ENCODE measurements at regions not wholly inside any gene's neighbourhood (a gene's known extent, or its start where the extent isn't known, plus 50 kb on each side); places are given as distances from the start of the nearest gene placed in this dataset.

GRCh38 chr7:20021066-20021465 is 196.1 kb downstream of the MACC1 start:
- Histone ChIP-seq H3K27me3 (ENCODE audit: control insufficient read depth, insufficient read depth, low read length) (no peaks in the 10 kb centered on the region), H3K4me3 (ENCODE audit: low read length) (no peak overlapping the region), H3K36me3 (ENCODE audit: control insufficient read depth, insufficient read depth, low read length) (no peaks in the 10 kb centered on the region), H3K27ac (ENCODE audit: low read length) (no peak overlapping the region), H3K9me3 (ENCODE audit: control insufficient read depth, low read depth, low read length) (no peaks in the 10 kb centered on the region), H3K4me1 (ENCODE audit: control insufficient read depth, insufficient read depth, low read length) (no peaks in the 10 kb centered on the region)
- no peak for DNase-seq

DNA sequence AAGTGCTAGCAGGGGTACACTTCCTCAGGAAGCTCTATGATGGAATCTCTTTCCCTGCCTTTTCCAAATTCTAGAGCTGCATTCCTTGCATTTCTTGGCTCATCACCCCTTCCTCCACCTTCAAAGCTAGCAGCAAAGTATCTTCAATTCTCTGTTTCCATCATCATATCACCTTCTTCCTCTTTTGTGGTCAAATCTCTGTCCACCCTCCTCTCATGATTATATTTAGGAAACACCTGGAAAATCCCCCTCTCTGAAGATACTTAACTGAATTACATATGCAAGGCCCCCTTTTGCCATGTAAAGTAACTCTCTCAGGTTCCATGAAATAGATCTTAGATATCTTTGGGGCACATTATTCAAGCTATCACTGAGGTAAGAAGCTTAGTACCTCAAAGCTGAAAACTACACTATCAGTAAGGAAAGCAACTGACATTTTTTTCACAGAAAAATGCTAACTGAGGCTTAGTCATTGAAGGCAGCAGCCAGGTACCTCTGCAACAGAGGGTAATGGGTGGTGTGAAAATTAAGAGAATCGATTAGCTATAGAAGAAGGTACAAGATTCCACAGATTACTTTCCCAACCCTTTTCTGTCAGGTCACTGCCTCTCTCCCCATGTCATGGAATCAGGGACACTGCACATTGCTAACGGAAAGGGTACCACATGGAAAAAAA is 197.3 kb downstream of the MACC1 start:
- no peaks in the 10 kb centered on the region for H3K27me3 ChIP-seq (ENCODE audit: control insufficient read depth, insufficient read depth, low read length)
- no CpG with 5 or more reads among the region's 2 CpGs for WGBS (ENCODE audit: insufficient coverage, low lambda C conversion rate)
- H3K27ac ChIP-seq (ENCODE audit: low read length): no peak overlapping the region
- no peaks in the 10 kb centered on the region for H3K4me1 ChIP-seq (ENCODE audit: control insufficient read depth, insufficient read depth, low read length)
- DNase-seq: no peak
- no peak overlapping the region for H3K4me3 ChIP-seq (ENCODE audit: low read length)
- no peaks in the 10 kb centered on the region for H3K9me3 ChIP-seq (ENCODE audit: control insufficient read depth, low read depth, low read length)
- no peaks in the 10 kb centered on the region for H3K36me3 ChIP-seq (ENCODE audit: control insufficient read depth, insufficient read depth, low read length)

DNA sequence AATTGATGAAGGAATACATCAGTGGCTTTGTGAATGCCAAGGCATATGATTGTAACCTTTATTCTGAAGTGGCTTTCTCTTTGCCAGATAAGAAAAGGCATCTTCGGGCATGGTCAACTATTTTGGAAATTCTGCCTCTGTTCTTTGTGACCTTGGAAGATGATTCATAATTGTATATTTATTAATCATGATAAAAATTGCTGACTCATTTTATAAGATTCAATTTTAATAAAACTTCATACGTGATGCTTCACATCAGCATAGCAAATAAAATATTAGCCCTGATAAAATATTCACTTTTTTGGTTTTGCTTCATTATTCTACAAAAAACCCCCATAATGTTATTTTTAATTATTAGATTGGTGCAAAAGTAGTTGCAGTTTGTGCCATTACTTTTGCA is 200.5 kb downstream of the MACC1 start:
- Histone ChIP-seq H3K4me3 (ENCODE audit: low read length) (no peak overlapping the region), H3K4me1 (ENCODE audit: control insufficient read depth, insufficient read depth, low read length) (no peaks in the 10 kb centered on the region), H3K27me3 (ENCODE audit: control insufficient read depth, insufficient read depth, low read length) (no peaks in the 10 kb centered on the region), H3K36me3 (ENCODE audit: control insufficient read depth, insufficient read depth, low read length) (no peaks in the 10 kb centered on the region), H3K27ac (ENCODE audit: low read length) (no peak overlapping the region), H3K9me3 (ENCODE audit: control insufficient read depth, low read depth, low read length) (no peaks in the 10 kb centered on the region)
- DNase-seq: no peak
- 100% methylated on average over 1 of the region's 2 CpGs for WGBS (ENCODE audit: insufficient coverage, low lambda C conversion rate)

DNA sequence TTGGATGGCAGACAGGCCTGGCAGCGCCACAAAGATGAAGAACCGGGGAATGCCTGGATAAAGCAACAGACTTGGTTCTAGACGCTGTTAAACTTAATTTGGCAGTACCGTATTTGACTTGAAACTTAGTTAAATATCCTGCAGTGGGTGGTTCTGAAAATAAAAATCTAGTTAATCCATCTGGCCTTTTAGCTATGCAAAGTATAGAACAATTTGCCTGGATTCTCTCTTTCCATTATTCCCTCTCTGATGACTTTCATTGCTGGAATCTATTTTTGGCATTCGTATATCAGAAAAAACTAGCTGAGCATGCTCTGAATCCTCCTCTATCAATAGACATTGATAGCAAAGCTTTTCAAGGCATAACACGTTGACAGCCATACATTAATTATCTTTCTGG is 203.6 kb downstream of the MACC1 start:
- H3K9me3 ChIP-seq (ENCODE audit: control insufficient read depth, low read depth, low read length): no peaks in the 10 kb centered on the region
- H3K36me3 ChIP-seq (ENCODE audit: control insufficient read depth, insufficient read depth, low read length): no peaks in the 10 kb centered on the region
- no peaks in the 10 kb centered on the region for H3K4me1 ChIP-seq (ENCODE audit: control insufficient read depth, insufficient read depth, low read length)
- no peak for DNase-seq
- 100% methylated on average over 2 of the region's 6 CpGs for WGBS (ENCODE audit: insufficient coverage, low lambda C conversion rate)
- no peak overlapping the region for H3K27ac ChIP-seq (ENCODE audit: low read length)
- no peak overlapping the region for H3K4me3 ChIP-seq (ENCODE audit: low read length)
- H3K27me3 ChIP-seq (ENCODE audit: control insufficient read depth, insufficient read depth, low read length): no peaks in the 10 kb centered on the region

GRCh38 chr7:20012100-20012499 is 205.1 kb downstream of the MACC1 start:
- H3K9me3 ChIP-seq (ENCODE audit: control insufficient read depth, low read depth, low read length): no peaks in the 10 kb centered on the region
- no peaks in the 10 kb centered on the region for H3K4me1 ChIP-seq (ENCODE audit: control insufficient read depth, insufficient read depth, low read length)
- no peak overlapping the region for H3K27ac ChIP-seq (ENCODE audit: low read length)
- no peaks in the 10 kb centered on the region for H3K36me3 ChIP-seq (ENCODE audit: control insufficient read depth, insufficient read depth, low read length)
- no peaks in the 10 kb centered on the region for H3K27me3 ChIP-seq (ENCODE audit: control insufficient read depth, insufficient read depth, low read length)
- no peak for DNase-seq
- no peak overlapping the region for H3K4me3 ChIP-seq (ENCODE audit: low read length)
- 100% methylated on average over 1 of the region's 2 CpGs for WGBS (ENCODE audit: insufficient coverage, low lambda C conversion rate)

DNA sequence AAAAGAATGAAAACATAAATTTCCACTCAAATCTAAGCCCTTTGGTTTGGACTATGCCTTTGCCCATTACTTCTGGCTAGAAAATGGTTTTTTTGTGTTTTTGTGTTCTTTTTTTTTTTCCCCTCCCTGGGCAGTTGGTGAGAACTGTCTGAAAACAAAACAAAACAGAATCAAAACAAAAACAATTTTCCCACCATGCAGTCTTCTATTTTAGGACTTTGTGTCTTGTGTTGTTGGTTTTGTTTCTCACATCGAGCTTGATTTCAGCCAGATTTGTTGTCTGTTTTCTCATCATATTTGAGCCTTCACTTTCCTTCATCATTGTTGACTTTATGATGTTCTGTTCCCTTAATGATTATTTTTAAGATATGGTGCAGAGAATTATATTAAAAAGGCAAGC is 206.3 kb downstream of the MACC1 start:
- no peaks in the 10 kb centered on the region for H3K36me3 ChIP-seq (ENCODE audit: control insufficient read depth, insufficient read depth, low read length)
- no peak overlapping the region for H3K4me3 ChIP-seq (ENCODE audit: low read length)
- 100% methylated on average over 1 of the region's 1 CpG for WGBS (ENCODE audit: insufficient coverage, low lambda C conversion rate)
- H3K27ac ChIP-seq (ENCODE audit: low read length): no peak overlapping the region
- no peaks in the 10 kb centered on the region for H3K9me3 ChIP-seq (ENCODE audit: control insufficient read depth, low read depth, low read length)
- H3K27me3 ChIP-seq (ENCODE audit: control insufficient read depth, insufficient read depth, low read length): no peaks in the 10 kb centered on the region
- H3K4me1 ChIP-seq (ENCODE audit: control insufficient read depth, insufficient read depth, low read length): no peaks in the 10 kb centered on the region
- no peak for DNase-seq

GRCh38 chr7:20007510-20007909 is 209.7 kb downstream of the MACC1 start:
- no peaks in the 10 kb centered on the region for H3K36me3 ChIP-seq (ENCODE audit: control insufficient read depth, insufficient read depth, low read length)
- no peaks in the 10 kb centered on the region for H3K27me3 ChIP-seq (ENCODE audit: control insufficient read depth, insufficient read depth, low read length)
- H3K27ac ChIP-seq (ENCODE audit: low read length): no peak overlapping the region
- DNase-seq: no peak
- H3K4me1 ChIP-seq (ENCODE audit: control insufficient read depth, insufficient read depth, low read length): no peaks in the 10 kb centered on the region
- H3K9me3 ChIP-seq (ENCODE audit: control insufficient read depth, low read depth, low read length): no peaks in the 10 kb centered on the region
- H3K4me3 ChIP-seq (ENCODE audit: low read length): no peak overlapping the region

- no peak overlapping the region for H3K4me3 ChIP-seq (ENCODE audit: low read length)
- WGBS (ENCODE audit: insufficient coverage, low lambda C conversion rate): no CpG with 5 or more reads among the region's 3 CpGs
- H3K9me3 ChIP-seq (ENCODE audit: control insufficient read depth, low read depth, low read length): no peaks in the 10 kb centered on the region
- H3K27me3 ChIP-seq (ENCODE audit: control insufficient read depth, insufficient read depth, low read length): no peaks in the 10 kb centered on the region
- DNase-seq: no peak
- no peak overlapping the region for H3K27ac ChIP-seq (ENCODE audit: low read length)
- H3K4me1 ChIP-seq (ENCODE audit: control insufficient read depth, insufficient read depth, low read length): no peaks in the 10 kb centered on the region
- H3K36me3 ChIP-seq (ENCODE audit: control insufficient read depth, insufficient read depth, low read length): no peaks in the 10 kb centered on the region
These were observed 212.1 kb downstream of the MACC1 start for GRCh38 chr7:20005081-20005480.

- no peak for DNase-seq
- no peaks in the 10 kb centered on the region for H3K4me1 ChIP-seq (ENCODE audit: control insufficient read depth, insufficient read depth, low read length)
- H3K4me3 ChIP-seq (ENCODE audit: low read length): no peak overlapping the region
- no CpG with 5 or more reads among the region's 1 CpG for WGBS (ENCODE audit: insufficient coverage, low lambda C conversion rate)
- no peaks in the 10 kb centered on the region for H3K9me3 ChIP-seq (ENCODE audit: control insufficient read depth, low read depth, low read length)
- no peaks in the 10 kb centered on the region for H3K36me3 ChIP-seq (ENCODE audit: control insufficient read depth, insufficient read depth, low read length)
- no peak overlapping the region for H3K27ac ChIP-seq (ENCODE audit: low read length)
- no peaks in the 10 kb centered on the region for H3K27me3 ChIP-seq (ENCODE audit: control insufficient read depth, insufficient read depth, low read length)
These were observed 217.5 kb downstream of the MACC1 start for GRCh38 chr7:19999681-20000080.

DNA sequence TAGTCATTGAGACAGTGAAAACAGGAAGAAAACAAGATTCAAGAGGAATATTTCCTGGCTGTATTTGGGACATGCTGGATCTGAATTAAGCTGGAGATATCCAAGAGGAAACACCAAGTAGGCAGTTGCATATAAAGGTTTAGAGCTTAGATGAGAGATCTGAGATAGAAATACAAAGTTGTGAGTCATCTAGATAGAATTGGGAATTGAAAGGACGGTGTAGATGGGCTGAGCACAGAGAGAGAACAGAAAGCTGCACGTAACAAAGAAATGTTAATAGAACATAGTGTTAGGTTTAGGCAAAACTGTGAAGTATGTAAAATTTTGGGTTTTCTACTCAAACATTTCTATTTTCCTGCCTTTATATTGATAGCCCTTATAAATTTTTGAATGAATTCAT is 218.5 kb upstream of the TMEM196 start:
- H3K27me3 ChIP-seq (ENCODE audit: control insufficient read depth, insufficient read depth, low read length): no peaks in the 10 kb centered on the region
- no peak for DNase-seq
- 92% methylated on average over 2 of the region's 2 CpGs for WGBS (ENCODE audit: insufficient coverage, low lambda C conversion rate)
- H3K36me3 ChIP-seq (ENCODE audit: control insufficient read depth, insufficient read depth, low read length): no peaks in the 10 kb centered on the region
- H3K27ac ChIP-seq (ENCODE audit: low read length): no peak overlapping the region
- H3K9me3 ChIP-seq (ENCODE audit: control insufficient read depth, low read depth, low read length): no peaks in the 10 kb centered on the region
- no peak overlapping the region for H3K4me3 ChIP-seq (ENCODE audit: low read length)
- no peaks in the 10 kb centered on the region for H3K4me1 ChIP-seq (ENCODE audit: control insufficient read depth, insufficient read depth, low read length)

DNA sequence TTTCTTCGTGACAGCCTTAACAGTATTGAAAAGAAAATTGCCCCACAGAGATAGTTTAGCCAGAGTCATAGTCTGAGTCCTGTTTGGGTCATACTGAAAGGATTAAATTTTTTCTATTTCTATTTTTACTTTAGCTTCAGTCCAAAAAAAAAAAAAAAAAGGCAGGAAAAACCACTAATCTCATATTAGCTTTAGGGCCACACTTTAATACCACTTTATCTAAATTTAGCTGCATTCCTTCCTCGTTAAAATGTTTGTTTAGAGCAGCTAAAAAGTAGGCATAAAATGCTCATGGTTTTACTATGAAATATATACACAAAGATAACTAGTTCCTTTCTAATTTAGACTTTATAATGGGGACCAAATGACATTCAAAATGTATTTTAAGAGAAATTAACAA is 216.5 kb upstream of the TMEM196 start:
- WGBS (ENCODE audit: insufficient coverage, low lambda C conversion rate): 70% methylated on average over 2 of the region's 2 CpGs
- no peaks in the 10 kb centered on the region for H3K9me3 ChIP-seq (ENCODE audit: control insufficient read depth, low read depth, low read length)
- H3K4me1 ChIP-seq (ENCODE audit: control insufficient read depth, insufficient read depth, low read length): no peaks in the 10 kb centered on the region
- no peak overlapping the region for H3K27ac ChIP-seq (ENCODE audit: low read length)
- H3K4me3 ChIP-seq (ENCODE audit: low read length): no peak overlapping the region
- H3K27me3 ChIP-seq (ENCODE audit: control insufficient read depth, insufficient read depth, low read length): no peaks in the 10 kb centered on the region
- no peak for DNase-seq
- H3K36me3 ChIP-seq (ENCODE audit: control insufficient read depth, insufficient read depth, low read length): no peaks in the 10 kb centered on the region
